ENCODE measurements at regions not wholly inside any gene's neighbourhood (a gene's known extent, or its start where the extent isn't known, plus 50 kb on each side); places are given as distances from the start of the nearest gene placed in this dataset.

DNA sequence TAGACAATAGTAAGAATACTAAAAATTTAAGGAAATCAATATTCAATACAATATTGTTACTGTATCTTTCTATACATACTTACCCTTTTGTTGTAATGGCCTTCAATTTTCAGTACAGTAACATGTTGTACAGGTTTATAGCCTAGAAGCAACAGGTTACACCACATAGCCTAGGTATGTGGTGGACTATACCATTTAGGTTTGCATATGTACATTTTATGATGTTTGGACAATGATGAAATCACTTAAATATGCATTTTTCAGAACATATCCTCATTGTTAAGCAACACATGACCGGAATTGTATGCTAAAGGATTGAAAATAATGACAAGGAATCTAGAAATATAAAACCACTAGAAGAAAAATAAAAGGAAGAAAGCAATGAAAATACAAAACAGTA is 611.4 kb downstream of the DACH1 start:
- H3K9me2 ChIP-seq (replicated peaks; ENCODE audit: insufficient read depth): no peaks in the 10 kb centered on the region
- no peak overlapping the region for H2AFZ ChIP-seq
- H3K27me3 ChIP-seq: no peaks in the 10 kb centered on the region
- no peaks in the 10 kb centered on the region for H3K4me1 ChIP-seq (ENCODE audit: insufficient read depth)
- no peak overlapping the region for H3K4me3 ChIP-seq
- H3K9me3 ChIP-seq (ENCODE audit: low read depth): no peaks in the 10 kb centered on the region
- DNase-seq (ENCODE audit: low spot score): no peak
- no peaks in the 10 kb centered on the region for H3K79me2 ChIP-seq
- H3K4me2 ChIP-seq: no peak overlapping the region
- H3K36me3 ChIP-seq (replicated peaks; ENCODE audit: insufficient read depth, low read depth): no peaks in the 10 kb centered on the region
- no peak overlapping the region for H3K27ac ChIP-seq
- H4K20me1 ChIP-seq (ENCODE audit: insufficient read depth, poor library complexity, severe bottlenecking): no peaks in the 10 kb centered on the region
- TF ChIP-seq EZH2phosphoT487 (IDR thresholded peaks at IDR 0.05; ENCODE audit: low read depth, severe bottlenecking, unreplicated experiment) (no peak), EZH2 (IDR thresholded peaks at IDR 0.05; ENCODE audit: borderline replicate concordance) (no peak)
- TF ChIP-seq, protein P1, sequence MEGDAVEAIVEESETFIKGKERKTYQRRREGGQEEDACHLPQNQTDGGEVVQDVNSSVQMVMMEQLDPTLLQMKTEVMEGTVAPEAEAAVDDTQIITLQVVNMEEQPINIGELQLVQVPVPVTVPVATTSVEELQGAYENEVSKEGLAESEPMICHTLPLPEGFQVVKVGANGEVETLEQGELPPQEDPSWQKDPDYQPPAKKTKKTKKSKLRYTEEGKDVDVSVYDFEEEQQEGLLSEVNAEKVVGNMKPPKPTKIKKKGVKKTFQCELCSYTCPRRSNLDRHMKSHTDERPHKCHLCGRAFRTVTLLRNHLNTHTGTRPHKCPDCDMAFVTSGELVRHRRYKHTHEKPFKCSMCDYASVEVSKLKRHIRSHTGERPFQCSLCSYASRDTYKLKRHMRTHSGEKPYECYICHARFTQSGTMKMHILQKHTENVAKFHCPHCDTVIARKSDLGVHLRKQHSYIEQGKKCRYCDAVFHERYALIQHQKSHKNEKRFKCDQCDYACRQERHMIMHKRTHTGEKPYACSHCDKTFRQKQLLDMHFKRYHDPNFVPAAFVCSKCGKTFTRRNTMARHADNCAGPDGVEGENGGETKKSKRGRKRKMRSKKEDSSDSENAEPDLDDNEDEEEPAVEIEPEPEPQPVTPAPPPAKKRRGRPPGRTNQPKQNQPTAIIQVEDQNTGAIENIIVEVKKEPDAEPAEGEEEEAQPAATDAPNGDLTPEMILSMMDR (IDR thresholded peaks at IDR 0.05; ENCODE audit: poor library complexity): no peak
- 89% methylated on average over 1 of the region's 1 CpG for WGBS (ENCODE audit: low lambda C conversion rate, missing lambda C conversion rate)

DNA sequence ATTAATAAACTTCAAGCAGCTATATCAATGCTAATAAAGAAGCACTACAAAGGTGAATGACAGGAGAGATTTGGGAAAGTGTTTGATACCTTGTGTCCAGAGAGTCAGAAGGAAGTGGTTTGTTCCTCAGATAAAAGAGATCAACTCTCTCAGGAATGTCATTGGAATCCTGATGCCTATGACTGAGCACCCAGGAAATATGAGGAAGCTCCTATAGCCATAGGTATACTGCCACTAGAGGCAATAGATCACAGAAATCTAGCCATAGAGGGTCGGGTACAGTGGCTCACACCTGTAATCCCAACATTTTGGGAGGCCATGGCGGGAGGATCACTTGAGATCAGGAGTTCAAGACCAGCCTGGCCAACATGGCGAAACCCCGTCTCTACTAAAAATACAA is 612.6 kb downstream of the DACH1 start:
- no peaks in the 10 kb centered on the region for H4K20me1 ChIP-seq (ENCODE audit: insufficient read depth, poor library complexity, severe bottlenecking)
- H3K27ac ChIP-seq: no peak overlapping the region
- WGBS (ENCODE audit: low lambda C conversion rate, missing lambda C conversion rate): 95% methylated on average over 4 of the region's 4 CpGs
- H3K27me3 ChIP-seq: no peaks in the 10 kb centered on the region
- no peak overlapping the region for H3K4me2 ChIP-seq
- no peaks in the 10 kb centered on the region for H3K36me3 ChIP-seq (replicated peaks; ENCODE audit: insufficient read depth, low read depth)
- H3K9me3 ChIP-seq (ENCODE audit: low read depth): no peaks in the 10 kb centered on the region
- no peaks in the 10 kb centered on the region for H3K4me1 ChIP-seq (ENCODE audit: insufficient read depth)
- H2AFZ ChIP-seq: no peak overlapping the region
- DNase-seq (ENCODE audit: low spot score): no peak
- H3K9me2 ChIP-seq (replicated peaks; ENCODE audit: insufficient read depth): no peaks in the 10 kb centered on the region
- H3K79me2 ChIP-seq: no peaks in the 10 kb centered on the region
- H3K4me3 ChIP-seq: no peak overlapping the region
- TF ChIP-seq EZH2 (IDR thresholded peaks at IDR 0.05; ENCODE audit: borderline replicate concordance): no peak

DNA sequence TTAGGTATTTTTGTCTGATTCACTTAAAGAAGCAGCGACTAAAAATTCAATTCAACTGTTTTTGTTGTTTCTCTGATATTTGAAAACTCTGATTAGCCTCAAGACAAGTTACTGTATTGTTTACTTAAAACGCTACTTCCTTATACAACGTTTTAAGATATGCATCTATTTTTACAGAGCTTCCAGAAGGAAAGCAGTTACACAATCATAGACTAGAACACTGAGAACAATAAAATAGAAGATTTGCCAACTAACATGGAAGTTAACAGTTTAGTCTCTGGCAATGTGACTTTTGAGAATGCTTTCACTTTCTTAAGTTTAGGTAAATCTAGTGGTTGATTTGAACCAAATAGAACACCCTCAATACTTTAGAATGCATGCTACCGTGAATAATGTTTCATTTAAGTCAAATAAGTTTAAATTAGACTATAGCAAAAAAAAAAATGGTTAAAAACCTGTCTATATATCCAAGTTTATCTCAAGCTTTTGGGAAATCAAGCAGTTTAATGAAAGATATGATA is 614.8 kb downstream of the DACH1 start:
- Histone ChIP-seq H3K9me2 (replicated peaks; ENCODE audit: insufficient read depth) (no peaks in the 10 kb centered on the region), H3K4me3 (no peak overlapping the region), H3K36me3 (replicated peaks; ENCODE audit: insufficient read depth, low read depth) (no peaks in the 10 kb centered on the region), H3K79me2 (no peaks in the 10 kb centered on the region), H3K27ac (no peak overlapping the region), H3K9me3 (ENCODE audit: low read depth) (no peaks in the 10 kb centered on the region), H2AFZ (peak overlapping the region; percentile 41), H3K27me3 (no peaks in the 10 kb centered on the region), H3K4me1 (ENCODE audit: insufficient read depth) (no peaks in the 10 kb centered on the region), H3K4me2 (peak overlapping the region; percentile 45), H4K20me1 (ENCODE audit: insufficient read depth, poor library complexity, severe bottlenecking) (no peaks in the 10 kb centered on the region)
- DNase-seq (ENCODE audit: low spot score): no peak
- 55% methylated on average over 4 of the region's 4 CpGs for WGBS (ENCODE audit: low lambda C conversion rate, missing lambda C conversion rate)
- TF ChIP-seq, protein P1 (IDR thresholded peaks at IDR 0.05; ENCODE audit: poor library complexity): no peak
- TF ChIP-seq EZH2phosphoT487 (IDR thresholded peaks at IDR 0.05; ENCODE audit: low read depth, severe bottlenecking, unreplicated experiment) (no peak), EZH2 (IDR thresholded peaks at IDR 0.05; ENCODE audit: borderline replicate concordance) (no peak)

- H3K4me3 ChIP-seq: no peak overlapping the region
- no peaks in the 10 kb centered on the region for H3K4me1 ChIP-seq (ENCODE audit: insufficient read depth)
- 76% methylated on average over 4 of the region's 4 CpGs for WGBS (ENCODE audit: low lambda C conversion rate, missing lambda C conversion rate)
- TF ChIP-seq, protein P1 (IDR thresholded peaks at IDR 0.05; ENCODE audit: poor library complexity): no peak
- no peak for TF ChIP-seq EZH2 (IDR thresholded peaks at IDR 0.05; ENCODE audit: borderline replicate concordance)
- no peak for TF ChIP-seq EZH2phosphoT487 (IDR thresholded peaks at IDR 0.05; ENCODE audit: low read depth, severe bottlenecking, unreplicated experiment)
- H3K27ac ChIP-seq: no peak overlapping the region
- H4K20me1 ChIP-seq (ENCODE audit: insufficient read depth, poor library complexity, severe bottlenecking): no peaks in the 10 kb centered on the region
- H3K79me2 ChIP-seq: no peaks in the 10 kb centered on the region
- H3K9me3 ChIP-seq (ENCODE audit: low read depth): no peaks in the 10 kb centered on the region
- no peaks in the 10 kb centered on the region for H3K27me3 ChIP-seq
- H2AFZ ChIP-seq: no peak overlapping the region
- H3K9me2 ChIP-seq (replicated peaks; ENCODE audit: insufficient read depth): no peaks in the 10 kb centered on the region
- no peak overlapping the region for H3K4me2 ChIP-seq
- H3K36me3 ChIP-seq (replicated peaks; ENCODE audit: insufficient read depth, low read depth): no peaks in the 10 kb centered on the region
- no peak for DNase-seq (ENCODE audit: low spot score)
These were observed 615.6 kb downstream of the DACH1 start for GRCh38 chr13:71251292-71251951.

Measured in hepatocyte (in vitro differentiated cells).